LNCAP (cell line): ENCODE measurements at regions not wholly inside any gene's neighbourhood (a gene's known extent, or its start where the extent isn't known, plus 50 kb on each side); places are given as distances from the start of the nearest gene placed in this dataset.

Experiments
- CTCF ChIP-seq: fragments of 450-650 bp; IDR thresholded peaks from 2 replicates; pipeline ENCODE4 v1.5.1; 2017; ENCODE audit warnings: mild to moderate bottlenecking

GRCh38 chr2:236959036-236959435 is 126.7 kb upstream of the COPS8 start:
- no peak for TF ChIP-seq CTCF

- no peak for TF ChIP-seq CTCF
Observed at GRCh38 chr2:236959876-236960275, 125.8 kb upstream of the COPS8 start.

GRCh38 chr2:236960531-236960930 is 125.2 kb upstream of the COPS8 start:
- TF ChIP-seq CTCF, result no peak

- no peak for TF ChIP-seq CTCF
Observed at GRCh38 chr2:236962816-236963215, 122.9 kb upstream of the COPS8 start.

- no peak for TF ChIP-seq CTCF
Observed at GRCh38 chr2:236963631-236964182, 122.0 kb upstream of the COPS8 start.

- no peak for TF ChIP-seq CTCF
Observed at GRCh38 chr2:236964291-236964690, 121.4 kb upstream of the COPS8 start.

GRCh38 chr2:236965021-236965840 is 120.5 kb upstream of the COPS8 start:
- TF ChIP-seq CTCF, result no peak

GRCh38 chr2:236965841-236966096 is 119.9 kb upstream of the COPS8 start:
- TF ChIP-seq CTCF, result no peak
